ENCODE measurements at regions not wholly inside any gene's neighbourhood (a gene's known extent, or its start where the extent isn't known, plus 50 kb on each side); places are given as distances from the start of the nearest gene placed in this dataset.

DNA sequence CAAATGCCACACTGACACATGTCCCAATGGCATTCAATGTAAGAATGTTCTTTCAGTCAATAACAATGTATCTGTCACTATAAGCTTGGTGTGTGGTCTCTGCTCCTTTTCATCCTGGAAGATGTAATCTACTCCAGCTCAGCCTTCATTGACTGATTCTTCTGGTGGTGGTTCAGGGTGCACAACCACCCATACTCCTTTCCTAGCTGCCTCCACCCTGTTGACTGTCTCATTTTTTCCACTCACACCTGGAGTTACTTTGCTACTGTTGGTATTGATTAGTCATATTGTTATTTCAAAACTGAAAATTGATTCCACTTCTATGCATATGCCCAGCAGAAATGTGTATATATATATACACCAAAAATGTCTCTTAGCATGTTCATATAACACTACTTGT lies 140.5 kb downstream of the ASB9 start:
- FAIRE-seq (no peak), DNase-seq (ENCODE audit: low spot score) (no peak), ATAC-seq (no peak)
- H3K79me2 ChIP-seq (ENCODE audit: insufficient read depth, low read length) = no peaks in the 10 kb centered on the region
- no peak for TF ChIP-seq KDM1A (CRISPR knock-in tag; IDR thresholded peaks at IDR 0.05)
- no peak for TF ChIP-seq ZBTB8A (CRISPR knock-in tag; IDR thresholded peaks at IDR 0.05; ENCODE audit: borderline replicate concordance, low read depth)
- TF ChIP-seq GLI4 (CRISPR knock-in tag; IDR thresholded peaks at IDR 0.05; ENCODE audit: borderline replicate concordance) = no peak
- TF ChIP-seq ZNF577 (CRISPR knock-in tag; IDR thresholded peaks at IDR 0.05; ENCODE audit: borderline replicate concordance, low read depth) = no peak
- TF ChIP-seq, protein P1, sequence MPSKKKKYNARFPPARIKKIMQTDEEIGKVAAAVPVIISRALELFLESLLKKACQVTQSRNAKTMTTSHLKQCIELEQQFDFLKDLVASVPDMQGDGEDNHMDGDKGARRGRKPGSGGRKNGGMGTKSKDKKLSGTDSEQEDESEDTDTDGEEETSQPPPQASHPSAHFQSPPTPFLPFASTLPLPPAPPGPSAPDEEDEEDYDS (CRISPR knock-in tag; IDR thresholded peaks at IDR 0.05) = no peak
- TF ChIP-seq, protein P2, sequence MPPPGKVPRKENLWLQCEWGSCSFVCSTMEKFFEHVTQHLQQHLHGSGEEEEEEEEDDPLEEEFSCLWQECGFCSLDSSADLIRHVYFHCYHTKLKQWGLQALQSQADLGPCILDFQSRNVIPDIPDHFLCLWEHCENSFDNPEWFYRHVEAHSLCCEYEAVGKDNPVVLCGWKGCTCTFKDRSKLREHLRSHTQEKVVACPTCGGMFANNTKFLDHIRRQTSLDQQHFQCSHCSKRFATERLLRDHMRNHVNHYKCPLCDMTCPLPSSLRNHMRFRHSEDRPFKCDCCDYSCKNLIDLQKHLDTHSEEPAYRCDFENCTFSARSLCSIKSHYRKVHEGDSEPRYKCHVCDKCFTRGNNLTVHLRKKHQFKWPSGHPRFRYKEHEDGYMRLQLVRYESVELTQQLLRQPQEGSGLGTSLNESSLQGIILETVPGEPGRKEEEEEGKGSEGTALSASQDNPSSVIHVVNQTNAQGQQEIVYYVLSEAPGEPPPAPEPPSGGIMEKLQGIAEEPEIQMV (CRISPR knock-in tag; IDR thresholded peaks at IDR 0.05; ENCODE audit: low read depth) = no peak
- TF ChIP-seq POLR2A (IDR thresholded peaks at IDR 0.05; ENCODE audit: insufficient read depth in 1 of 2, low read depth in 2 of 2, low read length in 2 of 2) = no peak
- no peak for TF ChIP-seq ZGPAT (CRISPR knock-in tag; IDR thresholded peaks at IDR 0.05)
- no peak for TF ChIP-seq ZNF275 (CRISPR knock-in tag; IDR thresholded peaks at IDR 0.05; ENCODE audit: borderline replicate concordance)
- TF ChIP-seq SIN3B (IDR thresholded peaks at IDR 0.05; ENCODE audit: low read length) = no peak
- TF ChIP-seq RFXANK (CRISPR knock-in tag; IDR thresholded peaks at IDR 0.05) = no peak
- no peak for TF ChIP-seq MLX (CRISPR knock-in tag; IDR thresholded peaks at IDR 0.05)
- TF ChIP-seq MEF2D (CRISPR knock-in tag; IDR thresholded peaks at IDR 0.05) = no peak
- ChIA-PET POLR2A (no interaction called here), CTCF (ENCODE audit: low intra/inter-chr PET ratio, low total read pairs) (no interaction called here)
- H3K27me3 ChIP-seq (ENCODE audit: control insufficient read depth in 1 of 2, insufficient read depth in 2 of 2, low read length in 2 of 2) = peaks cover 0 to 1% of the 10 kb centered on the region in 2 experiments; a peak in 1 of 5 replicates
- H4K20me1 ChIP-seq (ENCODE audit: insufficient read depth, low read length) = no peaks in the 10 kb centered on the region
- no peaks in the 10 kb centered on the region for H3K36me3 ChIP-seq (replicated peaks in 1 of 2; ENCODE audit: control insufficient read depth in 1 of 2, insufficient read depth in 2 of 2, low read length in 2 of 2)
- intact Hi-C loops (cut with micrococcal nuclease; ENCODE audit: unreplicated experiment) (no loop called here), in situ Hi-C loops (cut with HindIII; ENCODE audit: extremely low pct_ligation_motif_present, low pct_unique_long_range_greater_than_20kb) (loop anchor here (25.0 kb wide), 1 partner anchor 1042 kb away; no protein-coding TSS in a partner anchor)
- H2AFZ ChIP-seq (ENCODE audit: low read length) = no peak overlapping the region
- no peak overlapping the region for H3K9ac ChIP-seq (ENCODE audit: insufficient read depth, low read depth, low read length)
- no TSS peak for BruUV-seq (replicated peaks)
- H3K27ac ChIP-seq (ENCODE audit: extremely low read length, insufficient read depth, low read length) = no peak overlapping the region
- no peaks in the 10 kb centered on the region for H3K4me1 ChIP-seq (ENCODE audit: insufficient read depth, low read length)
- no peak overlapping the region for H3K4me3 ChIP-seq (replicated peaks in 1 of 3; ENCODE audit: insufficient read depth in 1 of 3, low read depth in 2 of 3, low read length in 3 of 3)
- H3K4me2 ChIP-seq (ENCODE audit: low read depth, low read length) = no peak overlapping the region
- H3K9me3 ChIP-seq (ENCODE audit: low read length) = no peaks in the 10 kb centered on the region

Data from HepG2 (cell line).